ENCODE measurements at regions not wholly inside any gene's neighbourhood (a gene's known extent, or its start where the extent isn't known, plus 50 kb on each side); places are given as distances from the start of the nearest gene placed in this dataset.

DNA sequence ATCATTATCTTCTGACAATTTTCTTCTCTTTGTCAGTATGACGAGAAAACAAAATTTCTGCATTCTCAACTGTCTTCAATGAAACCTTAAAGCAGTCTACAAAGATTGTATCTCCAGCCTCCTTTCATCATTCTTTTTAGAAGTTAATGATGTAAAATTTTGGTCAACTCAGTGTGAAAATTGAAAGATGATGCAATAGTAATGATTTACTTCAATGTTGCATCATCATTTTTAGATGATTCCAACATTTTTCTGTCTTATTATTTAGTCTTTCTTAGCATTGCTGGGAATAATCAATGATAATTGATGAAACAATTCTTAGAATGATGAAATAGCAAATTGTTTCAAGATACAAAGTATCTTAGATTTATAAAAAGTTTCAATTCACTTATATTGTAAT is 372.7 kb downstream of the C4orf33 start:
- no peak for TF ChIP-seq POLR2A (IDR thresholded peaks at IDR 0.05)
- no peak for TF ChIP-seq CTCF (IDR thresholded peaks at IDR 0.05)
- TF ChIP-seq POLR2AphosphoS5 (IDR thresholded peaks at IDR 0.05), result no peak
- TF ChIP-seq EP300 (IDR thresholded peaks at IDR 0.05), result no peak

Data from gastroesophageal sphincter (tissue), 3 donors.